T-cell (primary cell): ENCODE measurements at regions not wholly inside any gene's neighbourhood (a gene's known extent, or its start where the extent isn't known, plus 50 kb on each side); places are given as distances from the start of the nearest gene placed in this dataset.

ENCODE experiments used
- ATAC-seq, 4 experiments: fragments of 200-7000 bp in 3 of 4; fragments of 150-1000 bp in 1 of 4; cut with Tn5 transposase; replicated peaks in 1 of 4; 1 replicate in 3 of 4; 2 replicates in 1 of 4; pipeline ENCODE4 v1.10.0; 2021; ENCODE audit warnings: moderate library complexity in 3 of 4, mild to moderate bottlenecking in 2 of 4, moderate number of reproducible peaks in 1 of 4
- CTCF ChIA-PET, 2 donors: fragments of 300-600 bp; sonication (Branson Sonifier 250); formaldehyde crosslinking; loops; one replicate each; lab custom pipeline; 2022; ENCODE audit warnings: antibody characterized with exemption in 2 of 2; lab: Charles Lee
- POLR2A ChIA-PET, 2 donors: fragments of 300-600 bp; sonication (Branson Sonifier 250); formaldehyde crosslinking; loops; one replicate each; lab custom pipeline; 2022; ENCODE audit warnings: antibody characterized with exemption in 2 of 2; lab: Charles Lee
- DNase-seq, 35 experiments: peaks; one replicate each; pipeline versions ENCODE4 v3.0.0 to v3.0.0-alpha.2; 2013 to 2023
- H3K27ac ChIP-seq: one replicate; pipeline ENCODE4 v1.5.1; 2013; ENCODE audit warnings: low read length
- H3K27me3 ChIP-seq, 2 experiments: replicated peaks in 1 of 2; 1 replicate in 1 of 2; 2 replicates in 1 of 2; pipeline versions ENCODE4 v1.6.1 to v1.7.0; 2013; ENCODE audit warnings: low read length in 1 of 2, mixed read lengths in 1 of 2; ENCODE audit not compliant: control insufficient read depth in 2 of 2, insufficient read depth in 2 of 2; ENCODE audit errors: extremely low read depth in 1 of 2
- H3K36me3 ChIP-seq, 2 donors: 1 replicate in 1 of 2; 2 replicates in 1 of 2; pipeline versions ENCODE4 v1.6.1 to v1.7.0; 2013; ENCODE audit warnings: low read length in 1 of 2; ENCODE audit not compliant: control insufficient read depth in 2 of 2, insufficient read depth in 1 of 2; ENCODE audit errors: extremely low read depth in 1 of 2
- H3K4me1 ChIP-seq, 2 experiments: 1 replicate in 1 of 2; 2 replicates in 1 of 2; pipeline versions ENCODE4 v1.6.1 to v1.7.0; 2013; ENCODE audit warnings: low read length in 2 of 2, mixed read lengths in 1 of 2; ENCODE audit not compliant: insufficient read depth in 2 of 2, control insufficient read depth in 1 of 2; ENCODE audit errors: extremely low read depth in 1 of 2
- H3K4me3 ChIP-seq, 2 donors: 1 replicate in 1 of 2; 2 replicates in 1 of 2; pipeline versions ENCODE4 v1.5.1 to v1.7.0; 2013; ENCODE audit warnings: mild to moderate bottlenecking in 2 of 2, low read length in 1 of 2, moderate library complexity in 1 of 2; ENCODE audit not compliant: control insufficient read depth in 1 of 2; ENCODE audit errors: extremely low read depth in 1 of 2
- H3K9me3 ChIP-seq: 2 replicates; pipeline ENCODE4 v1.7.0; 2013
- H3K27ac Mint-ChIP-seq, 2 donors: one replicate each; pipeline ENCODE4 v1.8.0; 2020 to 2021; ENCODE audit warnings: mild to moderate bottlenecking in 2 of 2, mixed read lengths in 2 of 2
- H3K27me3 Mint-ChIP-seq, 2 donors: one replicate each; pipeline ENCODE4 v1.8.0; 2021 to 2022; ENCODE audit warnings: mixed read lengths in 2 of 2
- H3K36me3 Mint-ChIP-seq: one replicate; pipeline ENCODE4 v1.8.0; 2021; ENCODE audit warnings: mixed read lengths
- H3K4me1 Mint-ChIP-seq, 3 donors: one replicate each; pipeline ENCODE4 v1.8.0; 2020 to 2022; ENCODE audit warnings: mixed read lengths in 3 of 3, mild to moderate bottlenecking in 1 of 3
- H3K4me3 Mint-ChIP-seq, 3 donors: one replicate each; pipeline ENCODE4 v1.8.0; 2020 to 2022; ENCODE audit warnings: mild to moderate bottlenecking in 3 of 3, mixed read lengths in 3 of 3, moderate library complexity in 3 of 3
- H3K9me3 Mint-ChIP-seq, 3 donors: one replicate each; pipeline ENCODE4 v1.8.0; 2020 to 2022; ENCODE audit warnings: mixed read lengths in 3 of 3
- WGBS: methylation state at CpG from one replicate; pipeline ENCODE4 v1.1.5; 2013; ENCODE audit warnings: missing lambda C conversion rate; ENCODE audit not compliant: insufficient coverage; 5-methylcytosine and 5-hydroxymethylcytosine counted together

DNA sequence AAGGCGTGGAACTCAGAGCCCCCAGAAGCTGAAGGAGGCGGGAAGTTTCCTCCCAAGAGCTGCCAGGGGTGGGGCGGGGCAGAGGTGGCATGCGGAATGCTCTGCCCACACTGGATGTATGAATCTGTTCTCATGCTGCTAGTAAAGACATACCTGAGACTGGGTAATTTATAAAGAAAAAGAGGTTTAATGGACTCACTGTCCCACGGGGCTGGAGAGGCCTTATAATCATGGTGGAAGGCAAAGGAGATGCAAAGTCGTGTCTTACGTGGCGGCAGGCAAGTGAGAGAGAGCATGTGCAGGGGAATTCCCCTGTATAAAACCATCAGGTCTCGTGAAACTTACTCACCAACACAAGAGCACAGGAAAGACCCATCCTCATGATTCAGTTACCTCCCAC lies 57.6 kb downstream of the SMIM38 start:
- WGBS = 76% methylated on average over 4 of the region's 9 CpGs
- Mint-ChIP-seq H3K36me3 (peaks cover 2% of the 10 kb centered on the region), H3K4me1 (peaks cover 6 to 12% (median 6%) of the 10 kb centered on the region in 3 donors), H3K9me3 (peaks cover 0 to 3% (median under 1%) of the 10 kb centered on the region in 3 donors), H3K4me3 (no peak overlapping the region), H3K27me3 (peaks cover 17 to 23% of the 10 kb centered on the region in 2 donors), H3K27ac (no peak overlapping the region)
- H3K9me3 ChIP-seq = no peaks in the 10 kb centered on the region
- no peaks in the 10 kb centered on the region for H3K36me3 ChIP-seq
- peaks cover 0 to 6% of the 10 kb centered on the region in 2 experiments for H3K4me1 ChIP-seq
- no peak overlapping the region for H3K4me3 ChIP-seq
- DNase-seq = peak in 1 of 35 experiments; percentile 37
- ATAC-seq = no peak
- H3K27ac ChIP-seq = no peak overlapping the region
- CTCF ChIA-PET = no interaction called here
- POLR2A ChIA-PET = no interaction called here
- H3K27me3 ChIP-seq = peaks cover 0 to 36% of the 10 kb centered on the region in 2 experiments

DNA sequence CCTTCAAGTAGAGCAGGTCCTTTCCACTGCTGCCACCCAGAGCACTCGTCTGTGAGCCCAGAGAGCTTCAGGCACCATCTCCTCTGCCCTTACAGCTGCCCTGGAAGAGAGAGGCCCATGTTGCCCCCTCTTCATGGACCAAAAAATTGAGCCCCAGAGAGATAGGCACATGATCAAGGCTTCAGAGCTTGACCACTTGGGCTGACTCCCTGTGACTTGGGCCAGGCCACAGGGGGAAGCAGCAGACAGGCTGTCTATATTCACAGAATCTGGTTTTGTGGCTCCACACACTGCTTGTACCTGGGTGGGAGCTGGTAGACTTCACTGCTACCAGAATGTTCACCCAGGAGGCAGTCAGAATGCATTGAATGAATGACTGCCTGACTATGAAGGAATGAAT lies 58.2 kb downstream of the SMIM38 start:
- H3K36me3 Mint-ChIP-seq = no peaks in the 10 kb centered on the region
- CTCF ChIA-PET = no interaction called here
- no peaks in the 10 kb centered on the region for H3K36me3 ChIP-seq
- no peaks in the 10 kb centered on the region for H3K9me3 Mint-ChIP-seq
- 64% methylated on average over 1 of the region's 1 CpG for WGBS
- H3K27me3 Mint-ChIP-seq = peaks cover 17 to 23% of the 10 kb centered on the region in 2 donors
- no peaks in the 10 kb centered on the region for H3K9me3 ChIP-seq
- H3K4me1 ChIP-seq = peaks cover 0 to 6% of the 10 kb centered on the region in 2 experiments
- H3K27me3 ChIP-seq = peaks cover 0 to 34% of the 10 kb centered on the region in 2 experiments
- no peak overlapping the region for H3K4me3 Mint-ChIP-seq
- POLR2A ChIA-PET = no interaction called here
- no peak overlapping the region for H3K27ac ChIP-seq
- no peak overlapping the region for H3K4me3 ChIP-seq
- no peak for ATAC-seq
- peaks cover 6 to 12% (median 6%) of the 10 kb centered on the region in 3 donors for H3K4me1 Mint-ChIP-seq
- H3K27ac Mint-ChIP-seq = no peak overlapping the region
- no peak for DNase-seq

- CTCF ChIA-PET = no interaction called here
- peaks cover 17 to 25% of the 10 kb centered on the region in 2 donors for H3K27me3 Mint-ChIP-seq
- H3K4me3 Mint-ChIP-seq = no peak overlapping the region
- 40% methylated on average over 1 of the region's 1 CpG for WGBS
- Histone ChIP-seq H3K4me1 (peaks cover 0 to 6% of the 10 kb centered on the region in 2 experiments), H3K9me3 (no peaks in the 10 kb centered on the region), H3K27ac (no peak overlapping the region), H3K36me3 (no peaks in the 10 kb centered on the region), H3K4me3 (no peak overlapping the region), H3K27me3 (peaks cover 0 to 28% of the 10 kb centered on the region in 2 experiments)
- DNase-seq (no peak), ATAC-seq (no peak)
- H3K27ac Mint-ChIP-seq = no peak overlapping the region
- POLR2A ChIA-PET = no interaction called here
- H3K4me1 Mint-ChIP-seq = peaks cover 6 to 12% (median 6%) of the 10 kb centered on the region in 3 donors
- H3K9me3 Mint-ChIP-seq = no peaks in the 10 kb centered on the region
- no peaks in the 10 kb centered on the region for H3K36me3 Mint-ChIP-seq
Observed at GRCh38 chr11:69215216-69215615, 59.5 kb downstream of the SMIM38 start.

GRCh38 chr11:69215784-69216415 lies 60.2 kb downstream of the SMIM38 start:
- H3K27ac ChIP-seq = no peak overlapping the region
- H3K36me3 ChIP-seq = no peaks in the 10 kb centered on the region
- DNase-seq (peak in 1 of 35 experiments; percentile 8), ATAC-seq (no peak)
- ChIA-PET CTCF (no interaction called here), POLR2A (no interaction called here)
- H3K4me1 Mint-ChIP-seq = peaks cover 6 to 12% (median 6%) of the 10 kb centered on the region in 3 donors
- peaks cover 0 to 6% of the 10 kb centered on the region in 2 experiments for H3K4me1 ChIP-seq
- H3K27me3 ChIP-seq = peaks cover 0 to 22% of the 10 kb centered on the region in 2 experiments
- H3K27me3 Mint-ChIP-seq = peaks cover 17 to 22% of the 10 kb centered on the region in 2 donors
- H3K36me3 Mint-ChIP-seq = no peaks in the 10 kb centered on the region
- H3K4me3 ChIP-seq = no peak overlapping the region
- H3K9me3 Mint-ChIP-seq = no peaks in the 10 kb centered on the region
- WGBS = 76% methylated on average over 5 of the region's 6 CpGs
- no peaks in the 10 kb centered on the region for H3K9me3 ChIP-seq
- no peak overlapping the region for H3K4me3 Mint-ChIP-seq
- H3K27ac Mint-ChIP-seq = no peak overlapping the region

GRCh38 chr11:69216647-69217051 lies 60.9 kb downstream of the SMIM38 start:
- ChIA-PET CTCF (no interaction called here), POLR2A (no interaction called here)

GRCh38 chr11:69217276-69218105 lies 61.8 kb downstream of the SMIM38 start:
- no peaks in the 10 kb centered on the region for H3K36me3 Mint-ChIP-seq
- POLR2A ChIA-PET = no interaction called here
- ATAC-seq (no peak), DNase-seq (peak in 1 of 35 experiments; percentile 12)
- H3K9me3 Mint-ChIP-seq = no peaks in the 10 kb centered on the region
- Histone ChIP-seq H3K9me3 (no peaks in the 10 kb centered on the region), H3K27ac (no peak overlapping the region), H3K4me1 (peaks cover 0 to 4% of the 10 kb centered on the region in 2 experiments), H3K4me3 (no peak overlapping the region), H3K27me3 (peaks cover 0 to 17% of the 10 kb centered on the region in 2 experiments), H3K36me3 (no peaks in the 10 kb centered on the region)
- whole genome bisulfite sequencing = 93% methylated on average over 7 of the region's 9 CpGs
- peaks cover 11 to 15% of the 10 kb centered on the region in 2 donors for H3K27me3 Mint-ChIP-seq
- no peak overlapping the region for H3K27ac Mint-ChIP-seq
- no peak overlapping the region for H3K4me3 Mint-ChIP-seq
- H3K4me1 Mint-ChIP-seq = peaks cover 4 to 11% (median 6%) of the 10 kb centered on the region in 3 donors
- CTCF ChIA-PET = no interaction called here

More at GRCh38 chr11:69216647-69217051, 60.9 kb downstream of the SMIM38 start:
- Mint-ChIP-seq H3K27me3 (peaks cover 16 to 17% of the 10 kb centered on the region in 2 donors), H3K9me3 (no peaks in the 10 kb centered on the region), H3K4me1 (peaks cover 6 to 12% (median 6%) of the 10 kb centered on the region in 3 donors), H3K36me3 (no peaks in the 10 kb centered on the region), H3K27ac (no peak overlapping the region), H3K4me3 (no peak overlapping the region)
- H3K27me3 ChIP-seq = peaks cover 0 to 22% of the 10 kb centered on the region in 2 experiments
- no peak overlapping the region for H3K27ac ChIP-seq
- no peaks in the 10 kb centered on the region for H3K36me3 ChIP-seq
- no peak for ATAC-seq
- 87% methylated on average over 5 of the region's 6 CpGs for WGBS
- no peaks in the 10 kb centered on the region for H3K9me3 ChIP-seq
- DNase-seq = peak in 1 of 35 experiments; percentile 14
- no peak overlapping the region for H3K4me3 ChIP-seq
- peaks cover 0 to 6% of the 10 kb centered on the region in 2 experiments for H3K4me1 ChIP-seq
